B cell (primary cell): ENCODE measurements at regions not wholly inside any gene's neighbourhood (a gene's known extent, or its start where the extent isn't known, plus 50 kb on each side); places are given as distances from the start of the nearest gene placed in this dataset.

Source experiments
- EZH2 ChIP-seq: IDR thresholded peaks from 2 replicates; pipeline ENCODE4 v1.6.1; 2012; ENCODE audit warnings: borderline replicate concordance, low read depth, mild to moderate bottlenecking, moderate library complexity, low read length; ENCODE audit not compliant: insufficient read depth, poor library complexity, severe bottlenecking
- TF ChIP-seq, protein P1 (sequence below): fragments of 200-600 bp; IDR thresholded peaks from one replicate; pipeline ENCODE4 v1.8.0; 2022; ENCODE audit warnings: antibody characterized with exemption, mild to moderate bottlenecking

GRCh38 chr18:33914399-33914798 is 310.3 kb downstream of the NOL4 start:
- TF ChIP-seq, protein P1, sequence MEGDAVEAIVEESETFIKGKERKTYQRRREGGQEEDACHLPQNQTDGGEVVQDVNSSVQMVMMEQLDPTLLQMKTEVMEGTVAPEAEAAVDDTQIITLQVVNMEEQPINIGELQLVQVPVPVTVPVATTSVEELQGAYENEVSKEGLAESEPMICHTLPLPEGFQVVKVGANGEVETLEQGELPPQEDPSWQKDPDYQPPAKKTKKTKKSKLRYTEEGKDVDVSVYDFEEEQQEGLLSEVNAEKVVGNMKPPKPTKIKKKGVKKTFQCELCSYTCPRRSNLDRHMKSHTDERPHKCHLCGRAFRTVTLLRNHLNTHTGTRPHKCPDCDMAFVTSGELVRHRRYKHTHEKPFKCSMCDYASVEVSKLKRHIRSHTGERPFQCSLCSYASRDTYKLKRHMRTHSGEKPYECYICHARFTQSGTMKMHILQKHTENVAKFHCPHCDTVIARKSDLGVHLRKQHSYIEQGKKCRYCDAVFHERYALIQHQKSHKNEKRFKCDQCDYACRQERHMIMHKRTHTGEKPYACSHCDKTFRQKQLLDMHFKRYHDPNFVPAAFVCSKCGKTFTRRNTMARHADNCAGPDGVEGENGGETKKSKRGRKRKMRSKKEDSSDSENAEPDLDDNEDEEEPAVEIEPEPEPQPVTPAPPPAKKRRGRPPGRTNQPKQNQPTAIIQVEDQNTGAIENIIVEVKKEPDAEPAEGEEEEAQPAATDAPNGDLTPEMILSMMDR = no peak
- no peak for TF ChIP-seq EZH2
